ENCODE measurements at regions not wholly inside any gene's neighbourhood (a gene's known extent, or its start where the extent isn't known, plus 50 kb on each side); places are given as distances from the start of the nearest gene placed in this dataset.

- no peak for DNase-seq (ENCODE audit: low read depth in 1 of 2, low spot score in 1 of 2)
- TF ChIP-seq SPI1 (IDR thresholded peaks at IDR 0.05; ENCODE audit: borderline replicate concordance, low read depth) (no peak), CTCF (IDR thresholded peaks at IDR 0.05; ENCODE audit: insufficient read depth, low read length) (no peak), REST (IDR thresholded peaks at IDR 0.05; ENCODE audit: insufficient replicate concordance, low read depth) (no peak), POLR2AphosphoS5 (IDR thresholded peaks at IDR 0.05; ENCODE audit: low read depth) (no peak)
- H3K27ac ChIP-seq (replicated peaks) = no peak overlapping the region
- no peak overlapping the region for H3K4me3 ChIP-seq (replicated peaks; ENCODE audit: insufficient read depth, low read length)
- H3K27me3 ChIP-seq (ENCODE audit: insufficient read depth, poor library complexity, severe bottlenecking) = no peaks in the 10 kb centered on the region
Measured at GRCh38 chr5:82661462-82661861, 383.3 kb upstream of the RPS23 start.

- no peak for DNase-seq (ENCODE audit: low read depth in 1 of 2, low spot score in 1 of 2)
- no peak for TF ChIP-seq CTCF (IDR thresholded peaks at IDR 0.05; ENCODE audit: insufficient read depth, low read length)
- no peak for TF ChIP-seq GABPA (IDR thresholded peaks at IDR 0.05; ENCODE audit: low read depth)
- no peak for TF ChIP-seq POLR2AphosphoS5 (IDR thresholded peaks at IDR 0.05; ENCODE audit: low read depth)
- no peak for TF ChIP-seq REST (IDR thresholded peaks at IDR 0.05; ENCODE audit: insufficient replicate concordance, low read depth)
- TF ChIP-seq SPI1 (IDR thresholded peaks at IDR 0.05; ENCODE audit: borderline replicate concordance, low read depth) = no peak
- no peaks in the 10 kb centered on the region for H3K27me3 ChIP-seq (ENCODE audit: insufficient read depth, poor library complexity, severe bottlenecking)
- H3K27ac ChIP-seq (replicated peaks) = no peak overlapping the region
- H3K4me3 ChIP-seq (replicated peaks; ENCODE audit: insufficient read depth, low read length) = no peak overlapping the region
Measured at GRCh38 chr5:82659115-82659514, 381.0 kb upstream of the RPS23 start.

- DNase-seq (ENCODE audit: low read depth in 1 of 2, low spot score in 1 of 2) = no peak
- H3K27me3 ChIP-seq (ENCODE audit: insufficient read depth, poor library complexity, severe bottlenecking) = no peaks in the 10 kb centered on the region
- H3K27ac ChIP-seq (replicated peaks) = no peak overlapping the region
- H3K4me3 ChIP-seq (replicated peaks; ENCODE audit: insufficient read depth, low read length) = no peak overlapping the region
- TF ChIP-seq CTCF (IDR thresholded peaks at IDR 0.05; ENCODE audit: insufficient read depth, low read length) (no peak), REST (IDR thresholded peaks at IDR 0.05; ENCODE audit: insufficient replicate concordance, low read depth) (no peak), POLR2AphosphoS5 (IDR thresholded peaks at IDR 0.05; ENCODE audit: low read depth) (no peak), GABPA (IDR thresholded peaks at IDR 0.05; ENCODE audit: low read depth) (no peak), SPI1 (IDR thresholded peaks at IDR 0.05; ENCODE audit: borderline replicate concordance, low read depth) (no peak)
Measured at GRCh38 chr5:82657033-82657699, 379.0 kb upstream of the RPS23 start.

All from HL-60 (cell line).